HG03460 (cell line): ENCODE measurements at regions not wholly inside any gene's neighbourhood (a gene's known extent, or its start where the extent isn't known, plus 50 kb on each side); places are given as distances from the start of the nearest gene placed in this dataset.

Experiments used
- ATAC-seq: cut with Tn5 transposase; IDR thresholded peaks from one replicate; pipeline ENCODE4 v1.9.1; 2021; ENCODE audit not compliant: unreplicated experiment

DNA sequence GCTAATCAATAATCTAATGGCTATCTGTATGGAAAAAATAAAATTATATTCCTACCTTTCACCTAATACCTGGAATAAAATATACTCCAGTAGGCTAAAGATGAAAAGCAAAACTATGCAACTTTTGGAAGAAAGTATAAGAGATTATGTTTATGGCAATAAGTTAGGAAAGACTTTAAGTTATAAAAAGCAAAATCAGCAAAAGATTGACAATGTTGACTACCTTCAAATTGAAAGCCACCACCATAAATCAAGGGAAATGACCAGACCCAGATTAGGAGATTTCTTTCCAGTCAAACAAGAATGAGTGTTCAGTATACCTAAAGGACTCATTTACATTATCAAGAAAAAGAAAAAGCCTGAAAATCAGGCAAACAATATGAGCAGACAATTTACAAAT lies 159.1 kb upstream of the ZBED5 start:
- no peak for ATAC-seq

DNA sequence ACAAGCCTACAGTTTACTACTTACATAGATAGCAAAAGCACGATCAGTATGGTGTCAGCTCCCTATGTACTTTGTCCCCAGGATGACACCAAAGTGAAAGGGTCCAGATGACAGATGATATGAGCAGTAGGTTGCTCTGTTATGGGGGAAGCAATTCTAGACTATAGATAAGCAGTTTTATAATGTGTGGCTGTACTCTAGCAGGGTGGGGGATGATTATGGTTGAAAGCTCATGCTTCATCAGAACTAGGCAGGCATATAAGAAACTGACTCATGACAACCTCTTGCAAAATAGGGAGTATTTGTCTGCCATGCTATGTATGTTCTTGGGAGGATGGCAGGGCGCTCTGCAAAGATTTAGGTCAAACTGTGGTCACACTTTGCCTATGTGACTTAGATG lies 158.2 kb upstream of the ZBED5 start:
- no peak for ATAC-seq

DNA sequence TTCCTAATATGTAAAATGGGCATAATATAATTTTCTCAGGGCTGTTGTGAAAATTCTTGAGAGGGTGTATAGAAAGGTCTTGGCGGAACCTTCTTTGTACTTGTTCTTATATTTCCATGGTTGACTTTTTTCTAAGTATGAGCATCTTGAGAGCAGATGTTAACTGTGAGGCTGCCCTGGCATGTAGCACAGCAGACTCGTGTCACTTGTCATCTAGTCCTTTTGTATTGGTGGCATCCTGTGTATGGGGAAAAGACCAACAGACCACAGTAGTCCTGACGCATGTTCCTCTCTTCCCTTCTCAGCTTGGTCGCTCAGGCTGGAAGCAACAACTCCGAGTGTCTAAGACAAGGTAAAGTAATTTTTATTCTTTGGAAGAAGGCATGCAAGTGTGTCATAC lies 153.8 kb upstream of the ZBED5 start:
- no peak for ATAC-seq

DNA sequence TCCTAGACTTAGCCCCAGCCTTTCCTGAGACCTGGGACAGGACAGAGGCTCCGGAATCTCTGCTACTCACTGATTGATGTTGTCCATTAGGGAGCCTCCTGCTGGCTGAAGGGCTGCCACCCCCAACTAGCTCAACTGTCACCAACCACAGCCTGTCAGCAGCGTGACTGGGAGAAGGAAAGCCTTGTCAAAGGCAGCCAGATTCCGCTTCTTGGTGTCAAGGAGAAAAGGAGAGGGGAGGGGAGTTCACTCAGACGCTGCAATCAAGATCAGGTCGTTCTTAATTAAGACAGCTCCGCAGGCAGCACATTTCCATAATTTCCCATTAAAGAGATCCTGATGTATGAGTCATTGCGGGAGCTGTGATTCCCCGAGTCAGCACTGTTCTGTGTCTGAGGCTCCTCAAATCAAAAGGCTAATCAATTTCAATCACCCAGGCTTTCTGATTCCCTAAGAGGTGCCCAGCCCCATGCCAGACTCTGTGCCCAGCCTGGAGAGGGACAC lies 152.8 kb upstream of the ZBED5 start:
- no peak for ATAC-seq

DNA sequence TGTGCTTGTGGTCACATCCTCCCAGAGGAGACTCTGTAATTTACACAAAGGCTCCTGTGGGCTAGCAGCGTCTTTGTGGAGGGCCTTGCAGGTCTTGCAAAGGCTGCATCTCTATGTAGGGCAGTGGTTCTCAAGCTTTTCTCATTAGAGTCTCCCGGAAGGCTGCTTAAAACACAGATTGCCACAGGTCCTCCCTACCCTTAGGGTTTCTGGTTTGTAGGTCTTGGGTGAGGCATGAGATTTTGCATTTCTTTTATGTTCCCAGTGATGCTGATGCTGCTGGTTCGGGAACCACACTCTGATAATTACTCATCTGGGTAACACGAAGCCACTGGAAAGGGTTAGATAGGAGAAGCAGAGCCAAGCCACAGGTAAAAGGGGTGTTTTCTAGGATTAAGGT lies 151.3 kb upstream of the ZBED5 start:
- ATAC-seq: no peak

DNA sequence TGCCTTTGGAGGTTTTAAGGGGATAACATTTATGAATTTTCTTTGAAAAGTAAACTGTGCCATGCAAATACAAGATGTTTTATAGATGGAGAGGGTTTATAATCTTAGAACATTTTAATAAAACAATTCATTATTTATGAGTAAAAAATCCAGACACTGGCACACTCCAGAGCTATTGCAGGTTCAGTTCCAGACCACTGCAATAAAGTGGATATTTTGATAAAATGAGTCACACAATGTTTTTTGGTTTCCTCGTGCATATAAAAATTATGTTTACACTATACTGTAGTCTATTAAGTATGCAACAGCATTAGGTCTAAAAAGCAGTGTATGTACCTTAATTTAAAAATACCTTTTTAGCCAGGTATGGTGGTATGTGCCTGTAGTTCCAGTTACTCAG lies 146.2 kb upstream of the ZBED5 start:
- no peak for ATAC-seq

DNA sequence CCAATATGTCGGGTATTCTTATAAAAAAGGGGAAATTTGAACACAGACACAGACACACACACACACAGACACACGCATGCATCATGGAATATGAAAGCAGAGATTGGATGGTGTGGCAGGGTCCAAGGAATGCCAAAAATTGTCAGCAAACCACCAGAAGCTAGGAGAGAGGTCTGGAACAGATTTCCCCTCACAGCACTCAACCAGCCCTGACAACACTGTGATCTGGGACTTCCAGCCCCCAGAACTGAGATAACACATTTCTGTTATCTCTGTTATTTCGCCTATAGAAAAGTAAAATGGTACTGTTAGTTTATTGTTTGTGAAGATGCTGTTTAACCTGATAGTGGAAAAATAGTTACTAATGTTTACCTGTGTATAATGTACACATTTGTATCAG lies 145.4 kb upstream of the ZBED5 start:
- no peak for ATAC-seq

DNA sequence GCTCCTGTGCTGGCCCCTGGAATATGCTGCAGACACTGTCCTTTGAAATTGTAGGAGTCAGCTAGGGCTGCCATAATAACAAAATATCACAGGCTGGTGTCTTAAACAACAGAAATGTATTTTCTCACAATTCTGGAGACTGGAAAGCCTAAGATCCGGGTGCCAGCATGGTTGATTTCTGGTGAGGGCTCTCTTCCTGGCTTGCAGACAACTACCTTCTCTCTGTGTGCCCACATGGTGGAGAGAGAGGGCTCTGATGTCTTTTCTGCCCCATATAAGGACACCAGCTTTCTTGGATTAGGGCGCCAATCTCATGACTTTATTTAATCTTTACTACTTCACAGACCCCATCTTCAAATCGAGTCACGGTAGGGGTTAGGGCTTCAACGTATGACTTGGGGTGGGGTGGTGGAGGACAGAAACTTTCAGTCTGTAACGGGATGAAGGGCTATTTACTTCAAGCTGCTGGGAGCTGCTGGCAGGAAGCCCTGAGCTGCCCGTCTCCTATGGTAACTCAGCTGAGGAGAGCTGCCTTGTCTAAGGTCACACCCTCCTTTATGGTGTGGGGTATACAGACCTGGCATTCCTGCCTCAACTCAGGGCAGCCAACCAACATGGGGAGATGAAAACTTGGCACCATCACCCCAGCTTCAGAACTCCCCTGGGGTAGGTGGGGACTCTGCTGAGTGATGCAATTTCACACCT lies 142.9 kb upstream of the ZBED5 start:
- ATAC-seq: no peak

DNA sequence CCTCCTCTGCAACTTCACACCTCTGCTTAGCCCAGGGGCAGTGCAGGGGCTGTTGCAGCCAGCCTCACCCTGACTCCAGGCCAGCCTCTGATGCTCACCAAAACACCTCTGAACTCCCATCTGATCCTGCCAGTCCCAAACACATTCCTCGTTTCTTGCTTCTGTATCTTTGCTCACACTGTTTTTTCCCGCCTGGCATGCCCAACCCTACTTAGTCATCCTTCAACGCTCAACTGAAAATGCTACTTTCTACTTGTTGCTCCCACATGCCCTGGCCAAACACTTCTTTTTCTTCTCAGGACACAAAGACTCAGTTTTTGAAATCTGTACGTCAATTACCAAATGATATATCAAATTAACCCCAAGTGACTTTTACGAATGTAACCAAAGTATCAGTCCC lies 140.8 kb upstream of the ZBED5 start:
- no peak for ATAC-seq

DNA sequence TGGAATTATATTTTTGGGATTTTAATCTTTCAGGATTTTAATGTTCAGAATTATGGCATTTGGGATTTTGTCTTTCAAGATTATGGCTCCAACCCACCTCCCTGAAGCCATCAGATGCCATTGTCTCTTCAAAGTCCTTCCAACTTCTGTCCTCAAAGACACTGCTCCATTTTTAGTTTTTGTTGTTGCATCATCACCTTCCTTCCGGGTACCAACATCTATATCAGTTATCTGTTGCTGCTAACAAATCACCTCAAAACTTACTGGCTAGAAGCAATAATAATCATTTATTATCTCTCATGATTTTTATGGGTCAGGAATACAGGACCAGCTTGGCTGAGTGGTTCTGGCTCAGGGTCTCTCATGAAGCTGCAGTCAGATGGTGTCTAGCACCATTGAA lies 138.8 kb upstream of the ZBED5 start:
- no peak for ATAC-seq

GRCh38 chr11:10993640-10994039 lies 135.8 kb upstream of the ZBED5 start:
- no peak for ATAC-seq

DNA sequence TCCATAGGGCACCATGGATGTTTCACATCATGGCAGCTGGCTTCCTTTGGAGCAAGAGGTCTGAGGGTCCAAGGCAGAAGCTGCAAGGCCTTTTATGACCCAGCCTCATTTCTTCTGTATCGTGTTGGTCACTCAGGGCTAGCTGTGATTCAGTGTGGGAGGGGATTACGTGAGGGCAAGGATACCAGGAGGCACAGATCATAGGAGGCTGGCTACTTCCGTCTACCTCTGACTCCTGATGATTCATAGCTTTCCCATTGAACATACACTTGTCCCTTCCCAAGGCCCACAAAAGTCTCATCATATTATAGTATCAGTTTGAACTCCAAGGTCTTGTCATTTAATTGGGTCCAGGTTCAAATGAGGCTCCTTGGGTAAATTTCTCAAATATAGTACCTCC lies 135.3 kb upstream of the ZBED5 start:
- ATAC-seq: no peak

GRCh38 chr11:10991393-10991792 lies 133.5 kb upstream of the ZBED5 start:
- ATAC-seq: no peak

- ATAC-seq: no peak
These were observed 132.9 kb upstream of the ZBED5 start for GRCh38 chr11:10990637-10991193.

GRCh38 chr11:10990160-10990559 lies 132.3 kb upstream of the ZBED5 start:
- no peak for ATAC-seq

DNA sequence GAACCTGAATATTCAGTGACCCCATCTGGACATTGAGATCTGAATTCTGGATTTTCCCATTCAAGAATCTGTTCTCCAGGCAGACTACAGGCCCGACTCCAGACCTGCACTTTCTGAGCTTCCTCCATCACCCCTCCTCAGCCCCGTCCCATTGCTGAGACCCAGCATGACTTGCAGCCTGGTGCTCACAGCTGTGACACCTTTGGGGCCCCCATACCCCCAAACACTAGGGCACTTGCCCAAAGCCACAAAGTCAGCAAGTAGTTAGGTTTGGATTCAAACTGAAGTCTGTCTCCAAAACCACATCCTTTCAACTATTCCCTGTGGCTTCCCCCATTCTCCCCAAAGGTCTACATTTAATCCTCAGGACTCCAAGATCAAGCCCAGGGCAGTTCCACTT lies 128.2 kb upstream of the ZBED5 start:
- ATAC-seq: no peak

DNA sequence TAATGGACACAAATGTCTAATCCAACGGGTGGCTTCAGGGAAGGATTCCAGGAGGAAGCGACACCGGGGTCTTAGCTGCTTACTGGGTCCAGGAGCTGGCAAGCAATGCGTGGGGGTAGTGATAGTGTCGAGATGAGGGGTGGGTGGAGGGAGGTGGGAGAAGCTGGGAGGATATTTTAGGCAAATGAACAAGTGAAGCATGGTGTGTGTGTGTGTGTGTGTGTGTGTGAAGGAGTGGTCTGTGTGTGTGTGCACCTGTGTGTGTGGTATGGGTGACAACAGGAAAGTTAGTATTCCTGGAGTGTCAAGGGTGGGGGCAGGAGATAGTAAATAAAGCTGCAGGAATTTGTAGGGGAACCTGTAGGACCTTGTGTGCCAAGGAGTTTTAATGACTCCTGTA lies 126.9 kb upstream of the ZBED5 start:
- no peak for ATAC-seq

GRCh38 chr11:10984250-10984649 lies 126.4 kb upstream of the ZBED5 start:
- ATAC-seq: no peak

DNA sequence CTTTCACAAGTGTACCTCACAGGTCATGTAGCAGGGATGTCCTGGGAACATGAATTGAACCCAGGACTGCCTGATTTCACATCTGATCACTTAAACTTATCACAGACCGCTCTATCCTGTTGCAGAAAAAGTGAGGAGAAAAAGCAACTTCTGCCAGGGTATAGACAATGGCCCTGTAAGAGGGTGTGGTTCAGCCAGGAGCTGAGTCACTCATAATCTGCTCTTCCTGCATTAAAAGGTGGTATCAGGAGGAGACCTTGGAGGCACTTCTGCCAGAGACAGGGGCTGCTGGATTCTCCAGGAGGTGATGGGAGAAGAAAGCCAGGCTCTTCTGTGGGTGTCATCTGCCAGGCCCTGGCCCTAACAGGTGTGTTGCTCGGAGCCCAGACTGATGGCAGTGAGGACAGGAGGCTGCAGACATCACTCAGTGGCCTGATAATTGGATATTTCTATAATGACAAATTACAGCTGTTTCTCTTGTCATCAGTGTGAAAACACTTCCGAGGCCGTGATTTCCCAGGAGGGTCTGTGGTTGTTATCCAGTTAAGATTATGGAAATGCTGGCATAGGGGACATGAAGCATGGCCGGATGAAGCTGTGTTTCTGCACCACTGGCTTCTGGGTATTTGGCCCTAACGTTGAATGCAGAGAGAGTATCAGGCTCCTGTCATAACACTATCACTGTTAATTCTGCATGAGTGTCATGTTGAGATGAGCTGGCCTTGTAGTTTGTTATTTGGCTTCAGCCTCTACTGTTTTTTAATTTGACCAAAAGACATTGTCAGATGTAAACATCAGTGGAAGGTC lies 125.1 kb upstream of the ZBED5 start:
- no peak for ATAC-seq

DNA sequence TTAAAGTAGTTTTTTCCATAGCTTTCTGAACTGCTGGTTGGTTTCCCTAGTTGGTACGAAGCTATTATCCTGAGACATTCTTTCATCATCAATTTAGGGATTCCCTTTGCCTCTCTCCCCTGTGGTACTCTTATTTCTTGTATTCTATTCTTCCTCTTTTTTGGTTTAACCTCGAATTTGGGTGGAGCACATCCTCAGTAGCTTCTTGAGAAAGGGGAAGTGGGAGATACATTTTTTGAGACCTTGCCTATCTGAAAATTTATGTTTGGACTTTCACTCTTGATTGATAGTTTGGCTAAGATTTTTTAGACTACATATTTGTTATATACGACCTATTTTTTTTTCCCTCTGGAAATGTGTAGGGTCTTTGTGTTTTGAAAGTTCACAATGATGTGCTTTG lies 121.7 kb upstream of the ZBED5 start:
- no peak for ATAC-seq

GRCh38 chr11:10978198-10978597 lies 120.3 kb upstream of the ZBED5 start:
- no peak for ATAC-seq

DNA sequence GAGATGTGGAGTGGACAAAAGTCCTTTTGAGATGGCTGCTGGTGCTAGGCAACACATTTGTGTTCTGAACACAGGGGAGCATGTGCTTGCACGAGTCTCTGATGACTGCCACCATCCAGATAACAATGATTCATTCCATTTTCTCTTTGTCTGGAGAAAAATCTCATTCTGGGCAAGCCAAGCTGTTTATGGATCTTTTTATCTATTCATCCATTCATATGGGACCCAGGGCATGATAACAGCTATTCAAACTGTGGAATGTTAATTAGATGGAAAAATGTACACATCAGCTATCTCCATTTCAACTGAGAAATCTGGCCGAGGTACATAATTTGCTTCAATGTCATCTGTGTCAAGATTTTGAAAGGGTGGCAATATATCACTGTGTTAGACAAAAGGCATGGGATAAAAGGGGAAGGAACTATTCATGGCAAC lies 117.5 kb upstream of the ZBED5 start:
- no peak for ATAC-seq
